GM23338 (cell line): ENCODE measurements at regions not wholly inside any gene's neighbourhood (a gene's known extent, or its start where the extent isn't known, plus 50 kb on each side); places are given as distances from the start of the nearest gene placed in this dataset.

Source experiments
- ATAC-seq: fragments of 200-7000 bp; cut with Tn5 transposase; 3 replicates; pipeline ENCODE4 v1.9.1; 2020
- DNase-seq: peaks from one replicate; pipeline ENCODE4 v3.0.0-alpha.2; 2015; ENCODE audit warnings: low spot score
- H2AFZ ChIP-seq: fragments of 200-600 bp; sonication (generic); 2 replicates; pipeline ENCODE4 v1.8.0; 2016; ENCODE audit warnings: antibody characterized with exemption, mild to moderate bottlenecking, moderate library complexity
- H3F3A ChIP-seq: fragments of 200-600 bp; sonication (generic); replicated peaks from 2 replicates; pipeline ENCODE4 v1.8.0; 2017; ENCODE audit warnings: antibody characterized with exemption, mixed run types, low read depth
- H3K27ac ChIP-seq: fragments of 200-600 bp; sonication (generic); 2 replicates; pipeline ENCODE4 v1.6.1; 2016; ENCODE audit warnings: low read depth
- H3K27me3 ChIP-seq: fragments of 200-600 bp; sonication (generic); 2 replicates; pipeline ENCODE4 v1.8.0; 2016; ENCODE audit warnings: mild to moderate bottlenecking, mixed run types, moderate library complexity; ENCODE audit not compliant: insufficient read depth
- H3K36me3 ChIP-seq: fragments of 200-600 bp; sonication (generic); 2 replicates; pipeline ENCODE4 v1.8.0; 2016; ENCODE audit warnings: mild to moderate bottlenecking; ENCODE audit not compliant: insufficient read depth
- H3K4me1 ChIP-seq: fragments of 200-600 bp; sonication (generic); 2 replicates; pipeline ENCODE4 v1.8.0; 2016; ENCODE audit warnings: mild to moderate bottlenecking, moderate library complexity; ENCODE audit not compliant: insufficient read depth
- H3K4me2 ChIP-seq: fragments of 200-600 bp; sonication (generic); 2 replicates; pipeline ENCODE4 v1.7.1; 2017; ENCODE audit warnings: mixed run types
- H3K4me3 ChIP-seq: fragments of 200-600 bp; sonication (generic); 2 replicates; pipeline ENCODE4 v1.6.1; 2016; ENCODE audit warnings: mixed run types
- H3K79me2 ChIP-seq: fragments of 200-600 bp; sonication (generic); replicated peaks from 2 replicates; pipeline ENCODE4 v1.8.0; 2017; ENCODE audit warnings: mild to moderate bottlenecking; ENCODE audit not compliant: insufficient read depth
- H3K9me2 ChIP-seq: fragments of 200-600 bp; sonication (generic); 2 replicates; pipeline ENCODE4 v1.8.0; 2017; ENCODE audit not compliant: insufficient read depth
- H4K20me1 ChIP-seq: fragments of 200-600 bp; sonication (generic); replicated peaks from 2 replicates; pipeline ENCODE4 v1.8.0; 2017; ENCODE audit warnings: mild to moderate bottlenecking; ENCODE audit not compliant: insufficient read depth
- H3K27ac Mint-ChIP-seq: 2 replicates; pipeline ENCODE4 v1.8.0; 2020; ENCODE audit warnings: inconsistent platforms, mild to moderate bottlenecking, moderate library complexity, mixed read lengths
- H3K27me3 Mint-ChIP-seq: 3 replicates; pipeline ENCODE4 v1.8.0; 2022; ENCODE audit warnings: low read depth, mild to moderate bottlenecking, moderate library complexity, mixed read lengths, inconsistent platforms; ENCODE audit not compliant: insufficient read depth, poor library complexity
- H3K36me3 Mint-ChIP-seq: 3 replicates; pipeline ENCODE4 v1.8.0; 2021; ENCODE audit warnings: low read depth, mild to moderate bottlenecking, inconsistent platforms, moderate library complexity, mixed read lengths
- H3K4me1 Mint-ChIP-seq: 3 replicates; pipeline ENCODE4 v1.8.0; 2020; ENCODE audit warnings: mild to moderate bottlenecking, inconsistent platforms, mixed read lengths
- H3K4me3 Mint-ChIP-seq: 3 replicates; pipeline ENCODE4 v1.8.0; 2021; ENCODE audit warnings: moderate library complexity, mild to moderate bottlenecking, inconsistent platforms, mixed read lengths
- H3K9me3 Mint-ChIP-seq: 3 replicates; pipeline ENCODE4 v1.8.0; 2020; ENCODE audit warnings: moderate library complexity, mild to moderate bottlenecking, inconsistent platforms, mixed read lengths
- CREB1 ChIP-seq: fragments of 250-450 bp; sonication (Bioruptor Pico); IDR thresholded peaks from 2 replicates; pipeline ENCODE4 v1.5.0; 2020; ENCODE audit warnings: low read depth, mild to moderate bottlenecking, moderate library complexity
- CTCF ChIP-seq, 2 experiments: fragments of 200-600 bp in 1 of 2; sonication (generic) in 1 of 2; conservative IDR thresholded peaks; 2 replicates each; pipeline versions ENCODE4 v1.5.1 to v1.6.1; 2016 to 2017; ENCODE audit warnings: antibody characterized with exemption in 2 of 2, low read depth in 2 of 2, mild to moderate bottlenecking in 2 of 2, moderate library complexity in 1 of 2
- ETS1 ChIP-seq: IDR thresholded peaks from 2 replicates; pipeline ENCODE4 v1.6.1; 2016; ENCODE audit warnings: antibody characterized with exemption
- EZH2 ChIP-seq: fragments of 200-600 bp; sonication (generic); IDR thresholded peaks from one replicate; pipeline ENCODE4 v1.8.0; 2017; ENCODE audit warnings: antibody characterized with exemption, mild to moderate bottlenecking, low read depth; ENCODE audit not compliant: unreplicated experiment
- EZH2phosphoT487 ChIP-seq: fragments of 200-600 bp; sonication (generic); IDR thresholded peaks from one replicate; pipeline ENCODE4 v1.8.1; 2018; ENCODE audit warnings: antibody characterized with exemption; ENCODE audit not compliant: unreplicated experiment
- JUNB ChIP-seq: IDR thresholded peaks from one replicate; pipeline ENCODE4 v1.6.1; 2016; ENCODE audit warnings: antibody characterized with exemption; ENCODE audit not compliant: unreplicated experiment
- NANOG ChIP-seq: IDR thresholded peaks from 2 replicates; pipeline ENCODE4 v1.6.1; 2016; ENCODE audit warnings: antibody characterized with exemption, borderline replicate concordance
- POLR2AphosphoS5 ChIP-seq: IDR thresholded peaks from 2 replicates; pipeline ENCODE4 v1.6.1; 2016; ENCODE audit warnings: antibody characterized with exemption, low read depth
- REST ChIP-seq: IDR thresholded peaks from one replicate; pipeline ENCODE4 v1.6.1; 2018; ENCODE audit warnings: antibody characterized with exemption; ENCODE audit not compliant: unreplicated experiment
- STAT1 ChIP-seq: IDR thresholded peaks from one replicate; pipeline ENCODE4 v1.6.1; 2016; ENCODE audit warnings: antibody characterized with exemption; ENCODE audit not compliant: unreplicated experiment
- ZNF114 ChIP-seq: fragments of 250-450 bp; sonication (Bioruptor Pico); IDR thresholded peaks from 2 replicates; pipeline ENCODE4 v1.5.0; 2020; ENCODE audit warnings: mild to moderate bottlenecking, moderate library complexity
- ZNF462 ChIP-seq: fragments of 250-450 bp; sonication (Bioruptor Pico); IDR thresholded peaks from 2 replicates; pipeline ENCODE4 v1.5.0; 2020; ENCODE audit warnings: mild to moderate bottlenecking, moderate library complexity

GRCh38 chr15:35696767-35697231, 150.8 kb upstream of the DPH6 start (continued):
- TF ChIP-seq ZNF462 (no peak), EZH2 (no peak), NANOG (no peak), ETS1 (no peak), POLR2AphosphoS5 (no peak), JUNB (no peak), ZNF114 (CRISPR knock-in tag) (no peak), EZH2phosphoT487 (no peak)

- H3K4me1 Mint-ChIP-seq, result peaks cover 31% of the 10 kb centered on the region
- peak overlapping the region; percentile 54 for H2AFZ ChIP-seq
- no peaks in the 10 kb centered on the region for H3K36me3 Mint-ChIP-seq
- H3F3A ChIP-seq, result no peaks in the 10 kb centered on the region
- H3K27me3 Mint-ChIP-seq, result no peaks in the 10 kb centered on the region
- H3K79me2 ChIP-seq, result no peaks in the 10 kb centered on the region
- H3K4me1 ChIP-seq, result peaks cover 25% of the 10 kb centered on the region
- no peak overlapping the region for H3K4me3 Mint-ChIP-seq
- no peaks in the 10 kb centered on the region for H3K36me3 ChIP-seq
- H3K27ac Mint-ChIP-seq, result peak overlapping the region; percentile 80
- ATAC-seq (peak; percentile 69), DNase-seq (peak; percentile 45)
- H3K9me3 Mint-ChIP-seq, result no peaks in the 10 kb centered on the region
- H3K27ac ChIP-seq, result peak overlapping the region; percentile 57; the same call in 1 of the 2 replicates
- no peaks in the 10 kb centered on the region for H4K20me1 ChIP-seq
- peaks cover 9% of the 10 kb centered on the region; the same call in 1 of the 2 replicates for H3K9me2 ChIP-seq
- no peaks in the 10 kb centered on the region for H3K27me3 ChIP-seq
- no peak overlapping the region for H3K4me3 ChIP-seq
- 0 out of 2 replicates have a peak overlapping the region, but pooled peaks have one; percentile 24 for H3K4me2 ChIP-seq
- TF ChIP-seq CREB1 (CRISPR knock-in tag) (no peak), CTCF (conservative IDR thresholded peaks at IDR 0.05; ENCODE audit: low read depth in 2 of 2) (peak; percentile 48 to 51), EZH2phosphoT487 (no peak), EZH2 (no peak), REST (no peak), STAT1 (no peak), POLR2AphosphoS5 (no peak)
Observed at GRCh38 chr15:35697549-35698299, 151.8 kb upstream of the DPH6 start.
